K562 (cell line): ENCODE measurements at regions not wholly inside any gene's neighbourhood (a gene's known extent, or its start where the extent isn't known, plus 50 kb on each side); places are given as distances from the start of the nearest gene placed in this dataset.

Experiments
- ATAC-seq: fragments of 200-7000 bp; cut with Tn5 transposase; 3 replicates; pipeline ENCODE4 v1.9.1; 2020; ENCODE audit warnings: moderate library complexity
- BruUV-seq: library from RNA; stranded (reverse); fragments of 400-500 nt; replicated peaks from 2 replicates; lab custom pipeline; 2021; lab: Mats Ljungman, UMichigan
- CTCF ChIA-PET: fragments of 300-600 bp; formaldehyde crosslinking; extraction: SDS; loops from one replicate; lab custom pipeline; 2021; ENCODE audit warnings: low intra/inter-chr PET ratio; lab: Yijun Ruan, JAX
- POLR2A ChIA-PET: fragments of 300-600, 350-650 bp; sonication (Branson Sonifier 250); formaldehyde crosslinking; extraction: SDS; loops from one replicate; lab custom pipeline; 2021; ENCODE audit warnings: antibody characterized with exemption, inconsistent platforms; lab: Yijun Ruan, JAX
- DNase-seq, 4 experiments: peaks; one replicate each; pipeline versions ENCODE4 v3.0.0 to v3.0.0-alpha.2; 2011 to 2018; ENCODE audit warnings: low spot score in 3 of 4, mixed read lengths in 3 of 4; ENCODE audit errors: extremely low read depth in 1 of 4
- FAIRE-seq: peaks from 2 replicates; lab custom pipeline; 2011; peaks lifted over from hg19 to GRCh38; lab: Jason Lieb, UNC
- H2AFZ ChIP-seq: 2 replicates; pipeline ENCODE4 v1.6.0; 2011; ENCODE audit warnings: low read depth, low read length, control low read depth, inconsistent platforms
- H3K27ac ChIP-seq: fragments of 200-600 bp; 3 replicates; pipeline ENCODE4 v1.8.0; 2011; ENCODE audit warnings: low read depth, mild to moderate bottlenecking, control low read depth, inconsistent platforms, low read length, moderate library complexity, mixed read lengths; ENCODE audit errors: extremely low read depth
- H3K27me3 ChIP-seq, 2 experiments: fragments of 300-600 bp in 1 of 2; 2 replicates in 1 of 2; 3 replicates in 1 of 2; pipeline versions ENCODE4 v1.6.0 to v1.8.0; 2011; ENCODE audit warnings: inconsistent platforms in 2 of 2, low read length in 2 of 2, mild to moderate bottlenecking in 1 of 2, mixed read lengths in 1 of 2, moderate library complexity in 1 of 2; ENCODE audit not compliant: control insufficient read depth in 2 of 2, insufficient read depth in 2 of 2
- H3K36me3 ChIP-seq: fragments of 300-600 bp; 3 replicates; pipeline ENCODE4 v1.8.0; 2011; ENCODE audit warnings: mild to moderate bottlenecking, low read length, inconsistent platforms; ENCODE audit not compliant: control insufficient read depth, insufficient read depth
- H3K4me1 ChIP-seq, 2 experiments: fragments of 200-600 bp in 1 of 2; replicated peaks in 1 of 2; 2 replicates in 1 of 2; 3 replicates in 1 of 2; pipeline versions ENCODE4 v1.5.1 to v1.8.0; 2011; ENCODE audit warnings: inconsistent platforms in 2 of 2, low read length in 2 of 2, mild to moderate bottlenecking in 1 of 2, mixed read lengths in 1 of 2, moderate library complexity in 1 of 2; ENCODE audit not compliant: control insufficient read depth in 2 of 2, insufficient read depth in 2 of 2
- H3K4me2 ChIP-seq: 2 replicates; pipeline ENCODE4 v1.6.1; 2011; ENCODE audit warnings: low read length, control low read depth, inconsistent platforms, mixed read lengths; ENCODE audit not compliant: insufficient read depth
- H3K4me3 ChIP-seq: fragments of 200-600 bp; sonication (generic), shearing (Covaris generic); 2 replicates; pipeline ENCODE4 v1.5.1; 2016; ENCODE audit warnings: control low read depth, inconsistent platforms
- H3K79me2 ChIP-seq: fragments of 200-600 bp; 3 replicates; pipeline ENCODE4 v1.8.0; 2011; ENCODE audit warnings: low read length, inconsistent platforms; ENCODE audit not compliant: control insufficient read depth, insufficient read depth
- H3K9ac ChIP-seq, 2 experiments: 2 replicates each; pipeline versions ENCODE4 v1.6.0 to v1.6.1; 2011; ENCODE audit warnings: low read depth in 2 of 2, low read length in 2 of 2, control low read depth in 1 of 2, inconsistent platforms in 1 of 2, mild to moderate bottlenecking in 1 of 2, mixed read lengths in 1 of 2; ENCODE audit not compliant: insufficient read depth in 1 of 2
- H3K9me1 ChIP-seq: one replicate; pipeline ENCODE4 v1.6.0; 2011; ENCODE audit warnings: inconsistent platforms, mild to moderate bottlenecking, low read length, moderate library complexity; ENCODE audit not compliant: control insufficient read depth, insufficient read depth
- H3K9me3 ChIP-seq: replicated peaks from 2 replicates; pipeline ENCODE4 v1.5.1; 2011; ENCODE audit warnings: low read depth, low read length, inconsistent platforms; ENCODE audit not compliant: control insufficient read depth, insufficient read depth
- H4K20me1 ChIP-seq: replicated peaks from 2 replicates; pipeline ENCODE4 v1.6.1; 2011; ENCODE audit warnings: low read length, inconsistent platforms, mixed read lengths; ENCODE audit not compliant: control insufficient read depth, insufficient read depth
- POLR3A ChIP-seq: IDR thresholded peaks from 2 replicates; pipeline ENCODE4 v1.6.1; 2011; ENCODE audit warnings: borderline replicate concordance, mild to moderate bottlenecking, moderate library complexity; ENCODE audit not compliant: insufficient read length, insufficient read depth; ENCODE audit errors: extremely low read depth
- SAFB ChIP-seq: fragments of 200-400 bp; formaldehyde crosslinking; IDR thresholded peaks from 2 replicates; pipeline ENCODE4 v1.6.1; 2017; ENCODE audit warnings: low read depth, low read length, borderline replicate concordance
- SRSF1 ChIP-seq: fragments of 200-400 bp; formaldehyde crosslinking; IDR thresholded peaks from 2 replicates; pipeline ENCODE4 v1.6.1; 2017; ENCODE audit warnings: mild to moderate bottlenecking, low read depth, low read length, moderate library complexity
- ZNF224 ChIP-seq: sonication (generic); formaldehyde crosslinking; IDR thresholded peaks from 2 replicates; pipeline ENCODE4 v1.8.0; 2022; ENCODE audit warnings: mild to moderate bottlenecking, missing genetic modification reagents
- in situ Hi-C: fragments of 300-500 bp; cut with MboI; formaldehyde crosslinking; loops from 4 replicates; pipeline ENCODE4 v1.15.0; 2018; ENCODE audit warnings: inconsistent platforms, mixed read lengths
- intact Hi-C: fragments of 100-400 bp; cut with micrococcal nuclease; formaldehyde crosslinking; loops from 2 replicates; pipeline ENCODE4 v1.14.2; 2022
- TF ChIP-seq, protein P1 (sequence below): fragments of 450-650 bp; IDR thresholded peaks from 2 replicates; pipeline ENCODE4 v1.6.1; 2016; ENCODE audit warnings: low read depth

DNA sequence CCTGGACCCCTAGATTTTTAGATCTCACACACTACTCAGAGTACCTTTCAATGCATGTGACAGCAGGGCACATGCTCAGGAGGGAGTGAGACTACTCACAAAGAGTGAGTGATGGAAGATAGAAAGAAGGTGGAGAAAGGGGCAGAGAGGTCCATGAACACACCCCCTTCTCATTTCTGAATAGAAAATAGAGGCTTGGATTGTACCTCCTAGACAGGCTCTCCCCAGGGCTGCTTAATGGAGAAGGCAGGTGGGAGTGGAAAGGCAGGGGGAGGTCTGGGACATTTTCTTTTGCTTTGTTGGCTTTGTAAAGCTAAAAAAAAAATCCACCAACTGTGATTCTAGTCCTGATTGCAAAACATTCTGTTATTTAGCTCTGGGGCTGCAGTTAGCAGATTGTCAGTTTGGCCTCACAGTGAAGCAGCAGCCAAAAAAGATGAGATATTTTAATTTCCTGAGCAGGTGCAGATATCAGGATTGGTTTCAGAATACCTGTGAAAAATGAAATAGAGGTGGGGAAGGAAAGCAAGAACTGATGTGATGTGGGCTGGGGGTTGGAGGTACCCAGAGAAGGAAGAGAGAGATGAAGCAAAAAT is 119.3 kb upstream of the GYPC start:
- BruUV-seq: no TSS peak
- ChIA-PET POLR2A (interaction anchor here (0.6 kb wide), 1 partner anchor 53 kb away, joined by 3 read pairs; no protein-coding TSS in a partner anchor), CTCF (no interaction called here)
- H3K4me2 ChIP-seq: no peak overlapping the region
- no peak for ATAC-seq
- H3K27ac ChIP-seq: no peak overlapping the region
- in situ Hi-C loops: no loop called here
- H3K36me3 ChIP-seq: no peaks in the 10 kb centered on the region
- H3K9ac ChIP-seq: no peak overlapping the region
- H3K4me3 ChIP-seq: no peak overlapping the region
- H4K20me1 ChIP-seq: no peaks in the 10 kb centered on the region
- no peak for DNase-seq
- no peaks in the 10 kb centered on the region for H3K9me1 ChIP-seq
- H3K79me2 ChIP-seq: no peaks in the 10 kb centered on the region
- intact Hi-C loops: no loop called here
- 0 out of 5 replicates have a peak, but pooled peaks cover 0 to 4% of the 10 kb centered on the region in 2 experiments for H3K27me3 ChIP-seq
- no peaks in the 10 kb centered on the region for H3K9me3 ChIP-seq
- H3K4me1 ChIP-seq: no peaks in the 10 kb centered on the region
- H2AFZ ChIP-seq: no peak overlapping the region
- FAIRE-seq: no peak
- TF ChIP-seq POLR3A: no peak
- no peak for TF ChIP-seq ZNF224
- no peak for TF ChIP-seq SAFB
- TF ChIP-seq SRSF1: no peak
- TF ChIP-seq, protein P1, sequence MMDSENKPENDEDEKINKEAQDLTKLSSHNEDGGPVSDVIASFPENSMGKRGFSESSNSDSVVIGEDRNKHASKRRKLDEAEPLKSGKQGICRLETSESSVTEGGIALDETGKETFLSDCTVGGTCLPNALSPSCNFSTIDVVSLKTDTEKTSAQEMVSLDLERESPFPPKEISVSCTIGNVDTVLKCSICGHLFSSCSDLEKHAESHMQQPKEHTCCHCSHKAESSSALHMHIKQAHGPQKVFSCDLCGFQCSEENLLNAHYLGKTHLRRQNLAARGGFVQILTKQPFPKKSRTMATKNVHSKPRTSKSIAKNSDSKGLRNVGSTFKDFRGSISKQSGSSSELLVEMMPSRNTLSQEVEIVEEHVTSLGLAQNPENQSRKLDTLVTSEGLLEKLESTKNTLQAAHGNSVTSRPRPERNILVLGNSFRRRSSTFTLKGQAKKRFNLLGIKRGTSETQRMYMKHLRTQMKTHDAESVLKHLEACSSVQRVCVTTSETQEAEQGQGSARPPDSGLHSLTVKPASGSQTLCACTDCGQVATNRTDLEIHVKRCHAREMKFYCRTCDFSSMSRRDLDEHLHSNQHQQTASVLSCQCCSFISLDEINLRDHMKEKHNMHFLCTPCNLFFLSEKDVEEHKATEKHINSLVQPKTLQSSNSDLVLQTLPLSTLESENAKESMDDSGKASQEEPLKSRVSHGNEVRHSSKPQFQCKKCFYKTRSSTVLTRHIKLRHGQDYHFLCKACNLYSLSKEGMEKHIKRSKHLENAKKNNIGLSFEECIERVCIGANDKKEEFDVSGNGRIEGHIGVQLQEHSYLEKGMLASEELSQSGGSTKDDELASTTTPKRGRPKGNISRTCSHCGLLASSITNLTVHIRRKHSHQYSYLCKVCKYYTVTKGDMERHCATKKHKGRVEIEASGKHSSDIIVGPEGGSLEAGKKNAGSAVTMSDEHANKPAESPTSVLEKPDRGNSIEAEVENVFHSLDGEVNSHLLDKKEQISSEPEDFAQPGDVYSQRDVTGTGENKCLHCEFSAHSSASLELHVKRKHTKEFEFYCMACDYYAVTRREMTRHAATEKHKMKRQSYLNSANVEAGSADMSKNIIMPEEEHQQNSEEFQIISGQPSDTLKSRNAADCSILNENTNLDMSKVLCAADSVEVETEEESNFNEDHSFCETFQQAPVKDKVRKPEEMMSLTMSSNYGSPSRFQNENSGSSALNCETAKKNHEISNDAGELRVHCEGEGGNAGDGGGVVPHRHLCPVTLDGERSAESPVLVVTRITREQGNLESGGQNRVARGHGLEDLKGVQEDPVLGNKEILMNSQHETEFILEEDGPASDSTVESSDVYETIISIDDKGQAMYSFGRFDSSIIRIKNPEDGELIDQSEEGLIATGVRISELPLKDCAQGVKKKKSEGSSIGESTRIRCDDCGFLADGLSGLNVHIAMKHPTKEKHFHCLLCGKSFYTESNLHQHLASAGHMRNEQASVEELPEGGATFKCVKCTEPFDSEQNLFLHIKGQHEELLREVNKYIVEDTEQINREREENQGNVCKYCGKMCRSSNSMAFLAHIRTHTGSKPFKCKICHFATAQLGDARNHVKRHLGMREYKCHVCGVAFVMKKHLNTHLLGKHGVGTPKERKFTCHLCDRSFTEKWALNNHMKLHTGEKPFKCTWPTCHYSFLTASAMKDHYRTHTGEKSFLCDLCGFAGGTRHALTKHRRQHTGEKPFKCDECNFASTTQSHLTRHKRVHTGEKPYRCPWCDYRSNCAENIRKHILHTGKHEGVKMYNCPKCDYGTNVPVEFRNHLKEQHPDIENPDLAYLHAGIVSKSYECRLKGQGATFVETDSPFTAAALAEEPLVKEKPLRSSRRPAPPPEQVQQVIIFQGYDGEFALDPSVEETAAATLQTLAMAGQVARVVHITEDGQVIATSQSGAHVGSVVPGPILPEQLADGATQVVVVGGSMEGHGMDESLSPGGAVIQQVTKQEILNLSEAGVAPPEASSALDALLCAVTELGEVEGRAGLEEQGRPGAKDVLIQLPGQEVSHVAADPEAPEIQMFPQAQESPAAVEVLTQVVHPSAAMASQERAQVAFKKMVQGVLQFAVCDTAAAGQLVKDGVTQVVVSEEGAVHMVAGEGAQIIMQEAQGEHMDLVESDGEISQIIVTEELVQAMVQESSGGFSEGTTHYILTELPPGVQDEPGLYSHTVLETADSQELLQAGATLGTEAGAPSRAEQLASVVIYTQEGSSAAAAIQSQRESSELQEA: no peak
